Activated naive CD4-positive, alpha-beta T cell treated with anti-CD3 and anti-CD28 coated beads, Interleukin-2, amount 10 ng/mL, durations not matched to agents 7 days and 5 days (primary cell): ENCODE measurements at regions not wholly inside any gene's neighbourhood (a gene's known extent, or its start where the extent isn't known, plus 50 kb on each side); places are given as distances from the start of the nearest gene placed in this dataset.
A peak's percentile ranks its signal among the peaks of the same experiment; 100 is the strongest.

Experiments used
- CTCF ChIA-PET: fragments of 350-600 bp; sonication (Branson Sonifier 250); formaldehyde crosslinking; loops from one replicate; lab custom pipeline; 2021; ENCODE audit warnings: antibody characterized with exemption; lab: Charles Lee
- DNase-seq: peaks from one replicate; pipeline ENCODE4 v3.0.0-alpha.2; 2020
- H3K27ac Mint-ChIP-seq: one replicate; pipeline ENCODE4 v1.8.0; 2021; ENCODE audit warnings: mild to moderate bottlenecking, moderate library complexity, mixed read lengths
- H3K27me3 Mint-ChIP-seq: one replicate; pipeline ENCODE4 v1.8.0; 2021; ENCODE audit warnings: mild to moderate bottlenecking, mixed read lengths
- H3K36me3 Mint-ChIP-seq: one replicate; pipeline ENCODE4 v1.8.0; 2021; ENCODE audit warnings: mixed read lengths
- H3K4me1 Mint-ChIP-seq: one replicate; pipeline ENCODE4 v1.8.0; 2021; ENCODE audit warnings: mixed read lengths
- H3K4me3 Mint-ChIP-seq: one replicate; pipeline ENCODE4 v1.8.0; 2021; ENCODE audit warnings: mild to moderate bottlenecking, moderate library complexity, mixed read lengths
- H3K9me3 Mint-ChIP-seq: one replicate; pipeline ENCODE4 v1.8.0; 2021; ENCODE audit warnings: mixed read lengths

GRCh38 chr2:11094021-11094810, 61.1 kb upstream of the SLC66A3 start:
- H3K27ac Mint-ChIP-seq, result no peak overlapping the region
- no peak for DNase-seq
- peaks cover 28% of the 10 kb centered on the region for H3K27me3 Mint-ChIP-seq
- no peaks in the 10 kb centered on the region for H3K4me1 Mint-ChIP-seq
- H3K9me3 Mint-ChIP-seq, result no peaks in the 10 kb centered on the region
- H3K36me3 Mint-ChIP-seq, result no peaks in the 10 kb centered on the region
- CTCF ChIA-PET, result interaction anchor here (0.9 to 1.2 kb wide), 3 partner anchors 21 to 489 kb away, joined by 3 read pairs; no protein-coding TSS in a partner anchor
- H3K4me3 Mint-ChIP-seq, result no peak overlapping the region

- Mint-ChIP-seq H3K27ac (no peak overlapping the region), H3K9me3 (peaks cover 2% of the 10 kb centered on the region), H3K36me3 (no peaks in the 10 kb centered on the region), H3K27me3 (peaks cover 46% of the 10 kb centered on the region), H3K4me3 (no peak overlapping the region), H3K4me1 (no peaks in the 10 kb centered on the region)
- no peak for DNase-seq
- CTCF ChIA-PET, result no interaction called here
Measured at GRCh38 chr2:11096591-11096990, 58.7 kb upstream of the SLC66A3 start.

- Mint-ChIP-seq H3K27me3 (peaks cover 52% of the 10 kb centered on the region), H3K36me3 (no peaks in the 10 kb centered on the region), H3K27ac (no peak overlapping the region), H3K9me3 (peaks cover 2% of the 10 kb centered on the region), H3K4me1 (peaks cover 4% of the 10 kb centered on the region), H3K4me3 (no peak overlapping the region)
- no peak for DNase-seq
- CTCF ChIA-PET, result no interaction called here
Measured at GRCh38 chr2:11097038-11097720, 58.1 kb upstream of the SLC66A3 start.

- H3K27ac Mint-ChIP-seq, result no peak overlapping the region
- peaks cover 10% of the 10 kb centered on the region for H3K4me1 Mint-ChIP-seq
- H3K36me3 Mint-ChIP-seq, result no peaks in the 10 kb centered on the region
- H3K9me3 Mint-ChIP-seq, result peaks cover 2% of the 10 kb centered on the region
- peaks cover 56% of the 10 kb centered on the region for H3K27me3 Mint-ChIP-seq
- no peak overlapping the region for H3K4me3 Mint-ChIP-seq
- CTCF ChIA-PET, result no interaction called here
- no peak for DNase-seq
Measured at GRCh38 chr2:11097854-11098387, 57.3 kb upstream of the SLC66A3 start.

- Mint-ChIP-seq H3K27me3 (peaks cover 45% of the 10 kb centered on the region), H3K4me1 (peaks cover 23% of the 10 kb centered on the region), H3K27ac (no peak overlapping the region), H3K36me3 (no peaks in the 10 kb centered on the region), H3K9me3 (peaks cover 2% of the 10 kb centered on the region), H3K4me3 (no peak overlapping the region)
- no peak for DNase-seq
- CTCF ChIA-PET, result interaction anchor here (1.2 to 3.0 kb wide), 2 partner anchors 23 to 25 kb away, joined by 4 to 6 read pairs; no protein-coding TSS in a partner anchor
Measured at GRCh38 chr2:11099122-11100065, 55.9 kb upstream of the SLC66A3 start.

- Mint-ChIP-seq H3K27ac (no peak overlapping the region), H3K4me1 (peaks cover 31% of the 10 kb centered on the region), H3K36me3 (no peaks in the 10 kb centered on the region), H3K9me3 (peaks cover 2% of the 10 kb centered on the region), H3K4me3 (no peak overlapping the region), H3K27me3 (peaks cover 44% of the 10 kb centered on the region)
- DNase-seq, result no peak
- CTCF ChIA-PET, result interaction anchor here (3.0 kb wide), 1 partner anchor 24 kb away, joined by 6 read pairs; no protein-coding TSS in a partner anchor
Measured at GRCh38 chr2:11100130-11100529, 55.1 kb upstream of the SLC66A3 start.

GRCh38 chr2:11100976-11101375, 54.3 kb upstream of the SLC66A3 start:
- Mint-ChIP-seq H3K27me3 (peaks cover 36% of the 10 kb centered on the region), H3K9me3 (peaks cover 2% of the 10 kb centered on the region)
- CTCF ChIA-PET, result interaction anchor here (3.0 kb wide), 1 partner anchor 24 kb away, joined by 6 read pairs; no protein-coding TSS in a partner anchor

GRCh38 chr2:11101430-11101829, 53.8 kb upstream of the SLC66A3 start:
- peaks cover 35% of the 10 kb centered on the region for H3K27me3 Mint-ChIP-seq
- DNase-seq, result no peak
- no peak overlapping the region for H3K4me3 Mint-ChIP-seq

More at GRCh38 chr2:11100976-11101375, 54.3 kb upstream of the SLC66A3 start:
- no peak overlapping the region for H3K27ac Mint-ChIP-seq
- no peak for DNase-seq
- peaks cover 39% of the 10 kb centered on the region for H3K4me1 Mint-ChIP-seq
- peaks cover 2% of the 10 kb centered on the region for H3K36me3 Mint-ChIP-seq
- no peak overlapping the region for H3K4me3 Mint-ChIP-seq

GRCh38 chr2:11102466-11102865, 52.8 kb upstream of the SLC66A3 start:
- peaks cover 2% of the 10 kb centered on the region for H3K36me3 Mint-ChIP-seq
- no peak for DNase-seq
- no peak overlapping the region for H3K27ac Mint-ChIP-seq
- H3K9me3 Mint-ChIP-seq, result peaks cover 2% of the 10 kb centered on the region
- CTCF ChIA-PET, result interaction anchor here (3.0 kb wide), 1 partner anchor 22 kb away, joined by 6 read pairs; no protein-coding TSS in a partner anchor
- H3K4me3 Mint-ChIP-seq, result no peak overlapping the region
- peaks cover 32% of the 10 kb centered on the region for H3K27me3 Mint-ChIP-seq
- H3K4me1 Mint-ChIP-seq, result peaks cover 45% of the 10 kb centered on the region

More at GRCh38 chr2:11101430-11101829, 53.8 kb upstream of the SLC66A3 start:
- H3K4me1 Mint-ChIP-seq, result peaks cover 44% of the 10 kb centered on the region
- no peak overlapping the region for H3K27ac Mint-ChIP-seq
- CTCF ChIA-PET, result interaction anchor here (3.0 kb wide), 1 partner anchor 23 kb away, joined by 6 read pairs; no protein-coding TSS in a partner anchor
- peaks cover 2% of the 10 kb centered on the region for H3K9me3 Mint-ChIP-seq
- H3K36me3 Mint-ChIP-seq, result peaks cover 2% of the 10 kb centered on the region

GRCh38 chr2:11102956-11103860, 52.1 kb upstream of the SLC66A3 start:
- Mint-ChIP-seq H3K36me3 (peaks cover 2% of the 10 kb centered on the region), H3K4me1 (peaks cover 45% of the 10 kb centered on the region), H3K27ac (peak overlapping the region; percentile 73), H3K27me3 (peaks cover 32% of the 10 kb centered on the region), H3K9me3 (peaks cover 2% of the 10 kb centered on the region), H3K4me3 (no peak overlapping the region)
- CTCF ChIA-PET, result interaction anchor here (0.8 kb wide), 1 partner anchor 20 kb away, joined by 3 read pairs; no protein-coding TSS in a partner anchor
- DNase-seq, result no peak

- CTCF ChIA-PET, result interaction anchor here (0.7 to 0.8 kb wide), 2 partner anchors 19 to 1966 kb away, joined by 3 read pairs; no protein-coding TSS in a partner anchor
- Mint-ChIP-seq H3K27ac (peak overlapping the region; percentile 73), H3K27me3 (peaks cover 31% of the 10 kb centered on the region)
Measured at GRCh38 chr2:11103984-11104793, 51.1 kb upstream of the SLC66A3 start.

More at GRCh38 chr2:11103984-11104793, 51.1 kb upstream of the SLC66A3 start:
- Mint-ChIP-seq H3K9me3 (peaks cover 2% of the 10 kb centered on the region), H3K4me3 (peak overlapping the region; percentile 6), H3K36me3 (peaks cover 2% of the 10 kb centered on the region), H3K4me1 (peaks cover 45% of the 10 kb centered on the region)
- peak; percentile 70 for DNase-seq
